Hepatocyte (in vitro differentiated cells): ENCODE measurements at regions not wholly inside any gene's neighbourhood (a gene's known extent, or its start where the extent isn't known, plus 50 kb on each side); places are given as distances from the start of the nearest gene placed in this dataset.

ENCODE experiments used
- EZH2 ChIP-seq: fragments of 200-600 bp; sonication (generic); IDR thresholded peaks from 2 replicates; pipeline ENCODE4 v1.6.1; 2016; ENCODE audit warnings: antibody characterized with exemption, mild to moderate bottlenecking, borderline replicate concordance
- TF ChIP-seq, protein P1 (sequence below): fragments of 200-600 bp; sonication (generic); IDR thresholded peaks from 2 replicates; pipeline ENCODE4 v1.5.1; 2016; ENCODE audit warnings: antibody characterized with exemption, mild to moderate bottlenecking; ENCODE audit not compliant: poor library complexity

DNA sequence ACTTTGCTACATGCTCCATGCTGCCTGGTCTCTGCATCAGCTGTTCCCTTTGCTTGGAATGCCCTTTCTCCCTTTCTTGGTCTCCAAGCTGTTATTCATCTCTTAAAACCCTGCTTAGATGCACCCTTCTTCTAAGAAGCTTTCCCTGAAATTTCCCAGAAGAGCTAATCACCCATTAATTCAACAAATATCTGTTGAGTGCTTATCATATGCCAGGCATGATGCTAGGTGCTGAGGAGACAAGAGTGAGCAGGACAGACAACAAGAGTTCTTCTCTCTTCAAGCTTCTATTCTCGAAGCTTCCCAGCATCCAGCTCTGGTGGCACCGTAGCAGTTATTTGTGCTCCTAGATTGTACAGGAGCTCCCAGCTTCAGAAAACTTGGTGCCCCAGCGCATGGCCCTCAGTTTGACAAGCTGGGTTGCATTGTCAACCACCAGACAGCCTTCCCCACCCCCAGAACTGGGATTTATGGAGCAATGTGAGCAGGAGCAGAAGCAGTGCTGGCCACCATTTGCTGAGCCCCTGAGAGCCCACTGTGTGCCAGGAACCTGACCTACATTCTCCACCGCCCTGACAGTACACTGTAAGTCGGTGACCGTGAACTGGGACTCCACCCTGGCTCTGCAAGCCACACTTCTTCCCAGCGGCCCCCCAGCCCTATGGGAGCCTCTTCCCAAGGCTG lies 68.0 kb upstream of the ACOT11 start:
- TF ChIP-seq, protein P1, sequence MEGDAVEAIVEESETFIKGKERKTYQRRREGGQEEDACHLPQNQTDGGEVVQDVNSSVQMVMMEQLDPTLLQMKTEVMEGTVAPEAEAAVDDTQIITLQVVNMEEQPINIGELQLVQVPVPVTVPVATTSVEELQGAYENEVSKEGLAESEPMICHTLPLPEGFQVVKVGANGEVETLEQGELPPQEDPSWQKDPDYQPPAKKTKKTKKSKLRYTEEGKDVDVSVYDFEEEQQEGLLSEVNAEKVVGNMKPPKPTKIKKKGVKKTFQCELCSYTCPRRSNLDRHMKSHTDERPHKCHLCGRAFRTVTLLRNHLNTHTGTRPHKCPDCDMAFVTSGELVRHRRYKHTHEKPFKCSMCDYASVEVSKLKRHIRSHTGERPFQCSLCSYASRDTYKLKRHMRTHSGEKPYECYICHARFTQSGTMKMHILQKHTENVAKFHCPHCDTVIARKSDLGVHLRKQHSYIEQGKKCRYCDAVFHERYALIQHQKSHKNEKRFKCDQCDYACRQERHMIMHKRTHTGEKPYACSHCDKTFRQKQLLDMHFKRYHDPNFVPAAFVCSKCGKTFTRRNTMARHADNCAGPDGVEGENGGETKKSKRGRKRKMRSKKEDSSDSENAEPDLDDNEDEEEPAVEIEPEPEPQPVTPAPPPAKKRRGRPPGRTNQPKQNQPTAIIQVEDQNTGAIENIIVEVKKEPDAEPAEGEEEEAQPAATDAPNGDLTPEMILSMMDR, result no peak
- no peak for TF ChIP-seq EZH2
